GM20000 (cell line): ENCODE measurements at regions not wholly inside any gene's neighbourhood (a gene's known extent, or its start where the extent isn't known, plus 50 kb on each side); places are given as distances from the start of the nearest gene placed in this dataset.

ENCODE experiments used
- DNase-seq: peaks from one replicate; pipeline ENCODE4 v3.0.0; 2012; ENCODE audit warnings: low spot score
- TF ChIP-seq, protein P1 (sequence below): IDR thresholded peaks from 2 replicates; pipeline ENCODE4 v1.5.1; 2012; ENCODE audit warnings: mild to moderate bottlenecking, control low read depth; ENCODE audit errors: extremely low read depth, missing control alignments

DNA sequence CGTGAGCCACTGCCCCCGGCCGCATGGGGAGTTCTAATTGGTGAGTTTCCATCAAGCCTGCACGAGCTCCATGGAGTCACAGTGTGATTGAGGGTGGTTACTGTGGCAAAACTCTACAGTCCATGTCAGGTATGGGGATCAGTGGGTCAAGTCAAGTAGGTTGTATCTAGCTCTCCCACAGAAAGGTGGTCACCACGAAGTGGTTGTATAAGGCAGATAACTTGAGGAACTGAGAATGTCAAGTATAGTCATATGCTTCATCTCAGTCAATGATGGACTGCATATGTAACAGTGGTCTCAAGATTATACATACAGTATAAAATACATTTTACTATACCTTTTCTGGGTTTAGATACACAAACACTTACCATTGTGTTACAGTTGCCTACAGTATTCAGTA is 348.6 kb upstream of the ZP4 start:
- TF ChIP-seq, protein P1, sequence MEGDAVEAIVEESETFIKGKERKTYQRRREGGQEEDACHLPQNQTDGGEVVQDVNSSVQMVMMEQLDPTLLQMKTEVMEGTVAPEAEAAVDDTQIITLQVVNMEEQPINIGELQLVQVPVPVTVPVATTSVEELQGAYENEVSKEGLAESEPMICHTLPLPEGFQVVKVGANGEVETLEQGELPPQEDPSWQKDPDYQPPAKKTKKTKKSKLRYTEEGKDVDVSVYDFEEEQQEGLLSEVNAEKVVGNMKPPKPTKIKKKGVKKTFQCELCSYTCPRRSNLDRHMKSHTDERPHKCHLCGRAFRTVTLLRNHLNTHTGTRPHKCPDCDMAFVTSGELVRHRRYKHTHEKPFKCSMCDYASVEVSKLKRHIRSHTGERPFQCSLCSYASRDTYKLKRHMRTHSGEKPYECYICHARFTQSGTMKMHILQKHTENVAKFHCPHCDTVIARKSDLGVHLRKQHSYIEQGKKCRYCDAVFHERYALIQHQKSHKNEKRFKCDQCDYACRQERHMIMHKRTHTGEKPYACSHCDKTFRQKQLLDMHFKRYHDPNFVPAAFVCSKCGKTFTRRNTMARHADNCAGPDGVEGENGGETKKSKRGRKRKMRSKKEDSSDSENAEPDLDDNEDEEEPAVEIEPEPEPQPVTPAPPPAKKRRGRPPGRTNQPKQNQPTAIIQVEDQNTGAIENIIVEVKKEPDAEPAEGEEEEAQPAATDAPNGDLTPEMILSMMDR, result no peak
- DNase-seq, result no peak

DNA sequence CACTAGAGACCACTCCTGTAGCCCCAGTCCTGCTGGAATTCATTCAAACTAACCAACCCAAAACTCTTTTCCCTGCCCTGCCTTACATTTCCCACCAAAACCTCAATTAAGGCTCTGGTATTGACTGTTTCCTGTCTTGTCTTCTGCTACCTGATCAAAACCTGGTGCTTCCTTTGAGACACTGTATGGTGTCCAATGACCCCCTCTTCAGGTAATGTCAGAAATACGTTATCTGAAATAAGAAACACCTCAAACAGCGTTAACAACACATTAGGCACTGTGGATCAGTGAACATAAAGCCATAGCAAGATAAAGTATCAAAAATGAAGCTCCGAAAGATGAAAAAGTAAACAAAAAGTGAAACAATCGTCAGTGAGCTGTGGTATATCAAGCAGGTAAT is 343.2 kb upstream of the ZP4 start:
- TF ChIP-seq, protein P1, result no peak
- no peak for DNase-seq

DNA sequence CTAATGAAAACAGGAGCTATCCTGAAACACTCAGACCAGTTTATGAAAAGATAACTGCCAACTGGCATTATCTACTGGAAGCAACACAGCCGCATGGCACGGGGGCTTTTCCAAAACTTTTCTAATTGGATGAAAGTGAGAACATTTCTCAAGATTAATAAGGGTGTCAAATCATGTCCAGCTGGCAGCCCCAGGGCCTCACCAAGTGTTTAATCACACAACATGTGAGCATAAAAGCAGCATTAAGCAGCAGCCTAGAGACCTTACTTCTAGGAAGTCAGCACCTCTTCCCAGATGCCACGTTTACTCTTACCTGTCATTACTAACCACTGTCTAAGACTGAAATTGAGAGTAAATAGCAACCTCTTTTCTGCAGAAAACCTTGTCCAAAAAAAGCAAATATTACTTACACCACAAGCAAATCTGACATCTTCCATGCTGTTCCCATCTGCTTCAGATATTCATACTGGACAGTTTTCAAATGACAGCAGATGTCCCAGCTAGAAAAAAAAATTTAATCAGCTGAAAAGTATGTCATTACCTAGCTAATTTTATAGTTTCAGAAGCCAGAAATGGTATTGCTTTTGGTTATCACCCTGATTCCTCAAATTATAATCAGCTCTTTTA is 341.5 kb upstream of the ZP4 start:
- TF ChIP-seq, protein P1, result no peak
- DNase-seq, result no peak

DNA sequence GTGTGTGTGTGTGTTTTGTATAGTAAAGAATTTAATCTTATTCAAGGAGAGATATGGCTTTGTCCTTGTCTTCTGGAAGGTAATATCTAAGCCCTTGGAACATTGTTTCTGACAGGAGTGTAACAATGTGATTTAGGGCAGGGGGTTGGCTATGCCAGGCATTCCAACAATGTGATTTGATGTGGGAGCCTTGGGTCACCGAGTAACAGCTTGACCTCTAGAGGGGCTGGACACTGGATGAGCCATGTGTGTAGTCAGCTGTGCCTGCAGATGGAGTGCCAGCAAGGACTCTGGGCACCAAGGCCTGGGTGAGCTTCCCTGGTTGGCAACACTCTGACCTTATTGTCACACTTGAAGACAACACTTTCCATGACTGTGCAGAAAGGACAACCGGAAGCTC is 336.1 kb upstream of the ZP4 start:
- TF ChIP-seq, protein P1, result no peak
- DNase-seq, result no peak

DNA sequence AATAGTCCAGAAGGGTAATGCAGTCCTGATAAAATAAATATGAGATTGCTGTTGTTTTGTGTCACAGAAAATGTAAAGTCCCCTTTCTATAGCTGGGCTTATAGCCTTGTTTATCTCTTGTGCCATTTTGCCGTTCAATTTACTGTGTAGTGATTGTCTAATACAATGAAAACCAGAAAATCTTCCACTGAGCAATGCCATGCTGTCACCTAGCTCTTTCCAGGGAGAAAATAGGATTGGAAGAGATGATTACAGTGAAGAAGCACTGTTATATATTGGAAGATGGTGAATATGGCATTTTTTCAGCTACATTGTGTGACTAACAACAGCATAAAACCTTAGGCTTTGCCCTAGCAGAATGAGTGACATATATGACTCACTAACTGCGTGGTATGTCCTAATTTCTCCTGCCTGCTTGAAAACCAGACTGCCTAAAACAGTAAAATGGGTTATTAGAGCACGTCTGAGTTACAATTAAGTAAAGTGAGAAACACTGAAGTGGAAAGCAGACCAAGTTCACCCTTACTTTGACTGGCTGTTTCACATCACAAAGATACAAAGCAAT is 332.4 kb upstream of the ZP4 start:
- TF ChIP-seq, protein P1, result no peak

DNA sequence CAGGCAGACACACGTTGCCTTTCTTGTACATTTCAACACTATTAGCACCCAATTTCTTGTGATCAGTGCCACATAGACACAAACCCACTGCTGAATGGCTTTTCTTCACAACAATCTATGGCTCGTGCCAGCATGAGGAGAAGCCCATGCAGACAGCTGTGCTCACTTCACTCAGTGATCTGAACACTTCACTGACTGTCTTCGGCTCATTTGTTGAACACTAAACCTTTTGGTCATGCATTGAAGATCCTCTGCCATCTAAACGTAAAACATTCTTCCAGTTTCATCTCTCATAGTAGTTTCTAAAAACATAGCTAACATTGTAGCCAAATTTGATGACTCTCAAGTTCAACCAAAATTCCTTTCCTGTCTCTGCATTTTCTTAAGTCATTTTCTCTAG is 331.0 kb upstream of the ZP4 start:
- DNase-seq, result no peak
- TF ChIP-seq, protein P1, result no peak

More for the DNA sequence above, 332.4 kb upstream of the ZP4 start:
- DNase-seq, result no peak

DNA sequence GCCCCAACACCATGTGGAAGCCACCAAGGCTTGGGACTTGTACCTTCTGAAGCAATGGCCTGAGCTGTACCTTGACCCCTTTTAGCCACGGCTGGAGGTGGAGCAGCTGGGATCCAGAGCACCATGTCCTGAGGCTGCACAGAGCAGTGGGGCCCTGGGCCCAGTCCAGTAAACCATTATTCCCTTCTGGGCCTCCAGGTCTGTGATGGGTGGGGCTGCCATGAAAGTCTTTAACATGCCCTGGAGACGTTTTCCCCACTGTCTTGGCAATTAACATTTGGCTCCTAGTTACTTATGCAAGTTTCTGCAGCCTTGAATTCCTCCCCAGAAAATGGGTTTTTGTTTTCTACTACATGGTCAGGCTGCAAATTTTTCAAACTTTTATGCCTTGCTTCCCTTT is 323.7 kb upstream of the ZP4 start:
- no peak for DNase-seq
- TF ChIP-seq, protein P1, result no peak
